ENCODE measurements at regions not wholly inside any gene's neighbourhood (a gene's known extent, or its start where the extent isn't known, plus 50 kb on each side); places are given as distances from the start of the nearest gene placed in this dataset.

- no peak for TF ChIP-seq CTCF (IDR thresholded peaks at IDR 0.05; ENCODE audit: insufficient read depth, low read length)
- TF ChIP-seq, protein P1, sequence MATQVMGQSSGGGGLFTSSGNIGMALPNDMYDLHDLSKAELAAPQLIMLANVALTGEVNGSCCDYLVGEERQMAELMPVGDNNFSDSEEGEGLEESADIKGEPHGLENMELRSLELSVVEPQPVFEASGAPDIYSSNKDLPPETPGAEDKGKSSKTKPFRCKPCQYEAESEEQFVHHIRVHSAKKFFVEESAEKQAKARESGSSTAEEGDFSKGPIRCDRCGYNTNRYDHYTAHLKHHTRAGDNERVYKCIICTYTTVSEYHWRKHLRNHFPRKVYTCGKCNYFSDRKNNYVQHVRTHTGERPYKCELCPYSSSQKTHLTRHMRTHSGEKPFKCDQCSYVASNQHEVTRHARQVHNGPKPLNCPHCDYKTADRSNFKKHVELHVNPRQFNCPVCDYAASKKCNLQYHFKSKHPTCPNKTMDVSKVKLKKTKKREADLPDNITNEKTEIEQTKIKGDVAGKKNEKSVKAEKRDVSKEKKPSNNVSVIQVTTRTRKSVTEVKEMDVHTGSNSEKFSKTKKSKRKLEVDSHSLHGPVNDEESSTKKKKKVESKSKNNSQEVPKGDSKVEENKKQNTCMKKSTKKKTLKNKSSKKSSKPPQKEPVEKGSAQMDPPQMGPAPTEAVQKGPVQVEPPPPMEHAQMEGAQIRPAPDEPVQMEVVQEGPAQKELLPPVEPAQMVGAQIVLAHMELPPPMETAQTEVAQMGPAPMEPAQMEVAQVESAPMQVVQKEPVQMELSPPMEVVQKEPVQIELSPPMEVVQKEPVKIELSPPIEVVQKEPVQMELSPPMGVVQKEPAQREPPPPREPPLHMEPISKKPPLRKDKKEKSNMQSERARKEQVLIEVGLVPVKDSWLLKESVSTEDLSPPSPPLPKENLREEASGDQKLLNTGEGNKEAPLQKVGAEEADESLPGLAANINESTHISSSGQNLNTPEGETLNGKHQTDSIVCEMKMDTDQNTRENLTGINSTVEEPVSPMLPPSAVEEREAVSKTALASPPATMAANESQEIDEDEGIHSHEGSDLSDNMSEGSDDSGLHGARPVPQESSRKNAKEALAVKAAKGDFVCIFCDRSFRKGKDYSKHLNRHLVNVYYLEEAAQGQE (IDR thresholded peaks at IDR 0.05; ENCODE audit: insufficient replicate concordance, low read depth): no peak
- no peak for TF ChIP-seq GABPA (IDR thresholded peaks at IDR 0.05; ENCODE audit: low read depth)
- no peak for TF ChIP-seq POLR2AphosphoS5 (IDR thresholded peaks at IDR 0.05; ENCODE audit: low read depth)
These were observed 129.1 kb upstream of the MAX start for GRCh38 chr14:65231286-65231980.

Measured in HL-60 (cell line).